T-helper 1 cell treated with Interleukin-12 subunit alpha and Interleukin-12 subunit beta and Interleukin-4 antibody, amounts not matched to agents 30 ng/mL and 1 ng/mL, for 36 hours (primary cell): ENCODE measurements at regions not wholly inside any gene's neighbourhood (a gene's known extent, or its start where the extent isn't known, plus 50 kb on each side); places are given as distances from the start of the nearest gene placed in this dataset.

Source experiments
- intact Hi-C: fragments of 100-400 bp; cut with micrococcal nuclease; formaldehyde crosslinking; loops from one replicate; pipeline ENCODE4 v1.15.1; 2024

GRCh38 chr12:124504273-124505000 lies 63.0 kb downstream of the NCOR2 start:
- intact Hi-C loops, result no loop called here

GRCh38 chr12:124503305-124503704 lies 64.1 kb downstream of the NCOR2 start:
- intact Hi-C loops, result no loop called here

GRCh38 chr12:124502379-124502778 lies 65.0 kb downstream of the NCOR2 start:
- intact Hi-C loops, result no loop called here

- intact Hi-C loops, result no loop called here
Measured at GRCh38 chr12:124501827-124502226, 65.6 kb downstream of the NCOR2 start.

- intact Hi-C loops, result no loop called here
Measured at GRCh38 chr12:124501112-124501561, 66.3 kb downstream of the NCOR2 start.

- intact Hi-C loops, result no loop called here
Measured at GRCh38 chr12:124499898-124500244, 67.5 kb downstream of the NCOR2 start.

GRCh38 chr12:124499190-124499753 lies 68.1 kb downstream of the NCOR2 start:
- intact Hi-C loops, result no loop called here

GRCh38 chr12:124498275-124499189 lies 68.9 kb downstream of the NCOR2 start:
- intact Hi-C loops, result no loop called here

GRCh38 chr12:124497658-124498057 lies 69.8 kb downstream of the NCOR2 start:
- intact Hi-C loops, result no loop called here

GRCh38 chr12:124497039-124497438 lies 70.4 kb downstream of the NCOR2 start:
- intact Hi-C loops, result no loop called here

- intact Hi-C loops, result no loop called here
Measured at GRCh38 chr12:124496584-124496983, 70.8 kb downstream of the NCOR2 start.

- intact Hi-C loops, result no loop called here
Measured at GRCh38 chr12:124495194-124495983, 72.0 kb downstream of the NCOR2 start.

GRCh38 chr12:124494751-124495129 lies 72.7 kb downstream of the NCOR2 start:
- intact Hi-C loops, result no loop called here

- intact Hi-C loops, result no loop called here
Measured at GRCh38 chr12:124493809-124494750, 73.3 kb downstream of the NCOR2 start.

GRCh38 chr12:124492879-124493808 lies 74.3 kb downstream of the NCOR2 start:
- intact Hi-C loops, result no loop called here

- intact Hi-C loops, result no loop called here
Measured at GRCh38 chr12:124491856-124492420, 75.5 kb downstream of the NCOR2 start.

GRCh38 chr12:124491310-124491709 lies 76.1 kb downstream of the NCOR2 start:
- intact Hi-C loops, result no loop called here

GRCh38 chr12:124490584-124491305 lies 76.7 kb downstream of the NCOR2 start:
- intact Hi-C loops, result no loop called here
